Prostate gland (tissue), 2 donors: ENCODE measurements at regions not wholly inside any gene's neighbourhood (a gene's known extent, or its start where the extent isn't known, plus 50 kb on each side); places are given as distances from the start of the nearest gene placed in this dataset.

Experiments used
- CTCF ChIP-seq, 4 experiments: fragments of 200-600 bp in 2 of 4; fragments of 450-650 bp in 2 of 4; sonication (generic) in 2 of 4; IDR thresholded peaks; 1 replicate in 3 of 4; 2 replicates in 1 of 4; pipeline ENCODE4 v1.5.1; 2016 to 2019; ENCODE audit warnings: antibody characterized with exemption in 4 of 4, mild to moderate bottlenecking in 2 of 4, moderate library complexity in 2 of 4
- POLR2A ChIP-seq: fragments of 450-650 bp; IDR thresholded peaks from one replicate; pipeline ENCODE4 v1.6.1; 2016; ENCODE audit warnings: antibody characterized with exemption, mild to moderate bottlenecking
- POLR2AphosphoS5 ChIP-seq: sonication (generic); formaldehyde crosslinking; IDR thresholded peaks from one replicate; pipeline ENCODE4 v1.6.1; 2017; ENCODE audit warnings: antibody characterized with exemption

- no peak for TF ChIP-seq POLR2A
- TF ChIP-seq POLR2AphosphoS5 = no peak
- no peak for TF ChIP-seq CTCF (IDR thresholded peaks at IDR 0.05)
Measured at GRCh38 chr16:9622268-9622667, 530.8 kb downstream of the HAPSTR1 start.
